ENCODE measurements at regions not wholly inside any gene's neighbourhood (a gene's known extent, or its start where the extent isn't known, plus 50 kb on each side); places are given as distances from the start of the nearest gene placed in this dataset.
"Not testable (repeated sequence)": the region's sequence is repeated elsewhere in the genome, so short reads cannot be mapped to it uniquely, and the experiment has no call there.

DNA sequence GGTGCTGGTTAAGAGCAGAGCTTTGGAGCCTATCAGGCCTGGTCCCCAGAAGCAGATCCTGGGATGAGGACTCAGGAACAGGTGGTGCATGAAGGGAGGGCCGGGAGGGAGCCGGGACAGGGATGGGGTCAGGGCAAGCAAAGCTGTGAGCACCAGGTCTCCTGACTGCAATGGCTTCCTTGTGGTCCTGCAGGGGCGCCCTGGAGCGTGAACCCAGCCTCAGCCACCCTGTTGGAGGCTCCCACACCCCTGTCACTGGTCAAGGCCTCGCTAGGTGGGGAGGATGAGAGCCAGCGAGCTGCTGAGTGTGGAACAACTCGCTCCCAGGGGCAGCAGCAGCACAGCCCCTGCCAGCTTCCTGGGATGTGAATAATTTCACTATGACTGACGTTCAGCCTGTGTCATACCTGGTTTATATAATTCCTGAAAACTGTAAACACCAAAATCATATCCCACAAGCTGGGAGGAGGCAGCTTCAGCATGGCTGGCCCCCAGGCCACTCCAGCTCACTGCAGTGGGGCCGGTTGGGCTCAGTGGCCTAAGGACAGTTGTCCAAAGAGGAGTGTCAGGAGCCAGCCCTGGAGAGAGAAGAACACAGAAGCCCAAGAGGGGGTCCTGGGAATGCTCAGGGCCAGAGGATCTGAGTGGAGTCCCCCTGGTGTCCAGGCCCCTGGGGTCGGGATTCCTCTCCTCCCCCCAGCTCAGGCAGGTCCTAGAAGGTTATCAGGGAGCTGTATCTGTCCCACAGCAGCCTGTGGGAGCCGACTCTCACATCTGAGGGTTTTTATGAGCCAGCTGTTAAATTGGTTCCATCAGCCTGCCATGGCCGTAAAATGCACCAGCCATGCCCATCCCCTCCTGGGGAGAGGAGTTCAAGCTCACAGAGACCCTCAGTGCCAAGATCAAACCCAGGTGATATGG is 272.9 kb downstream of the ADGRD1 start:
- no peak for DNase-seq (ENCODE audit: low read depth, low spot score)
- no peak overlapping the region for H3K27ac ChIP-seq

DNA sequence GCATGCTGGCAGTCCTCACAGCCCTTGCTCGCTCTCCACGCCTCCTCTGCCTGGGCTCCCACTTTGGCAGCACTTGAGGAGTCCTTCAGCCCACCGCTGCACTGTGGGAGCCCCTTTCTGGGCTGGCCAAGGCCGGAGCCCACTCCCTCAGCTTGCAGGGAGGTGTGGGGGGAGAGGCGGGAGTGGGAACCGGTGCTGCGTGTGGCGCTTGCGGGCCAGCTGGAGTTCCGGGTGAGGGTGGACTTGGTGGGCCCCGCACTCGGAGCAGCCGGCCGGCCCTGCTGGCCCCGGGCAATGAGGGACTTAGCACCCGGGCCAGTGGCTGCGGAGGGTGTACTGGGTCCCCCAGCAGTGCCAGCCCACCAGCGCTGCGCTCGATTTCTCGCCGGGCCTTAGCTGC is 273.9 kb downstream of the ADGRD1 start:
- not testable (repeated sequence) for DNase-seq (ENCODE audit: low read depth, low spot score)

DNA sequence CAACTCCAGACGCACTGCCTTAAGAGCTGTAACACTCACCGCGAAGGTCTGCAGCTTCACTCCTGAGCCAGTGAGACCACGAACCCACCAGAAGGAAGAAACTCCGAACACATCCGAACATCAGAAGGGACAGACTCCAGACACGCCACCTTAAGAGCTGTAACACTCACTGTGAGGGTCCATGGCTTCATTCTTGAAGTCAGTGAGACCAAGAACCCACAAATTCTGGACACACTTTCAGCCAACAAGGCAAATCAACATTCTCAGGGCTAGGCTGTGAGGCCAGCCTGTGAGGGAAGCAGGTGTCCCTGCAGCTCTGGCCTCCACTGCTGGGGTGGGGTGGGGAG is 275.3 kb downstream of the ADGRD1 start:
- DNase-seq (ENCODE audit: low read depth, low spot score) = not testable (repeated sequence)

More for the DNA sequence above, 273.9 kb downstream of the ADGRD1 start:
- not testable (repeated sequence) for H3K27ac ChIP-seq

DNA sequence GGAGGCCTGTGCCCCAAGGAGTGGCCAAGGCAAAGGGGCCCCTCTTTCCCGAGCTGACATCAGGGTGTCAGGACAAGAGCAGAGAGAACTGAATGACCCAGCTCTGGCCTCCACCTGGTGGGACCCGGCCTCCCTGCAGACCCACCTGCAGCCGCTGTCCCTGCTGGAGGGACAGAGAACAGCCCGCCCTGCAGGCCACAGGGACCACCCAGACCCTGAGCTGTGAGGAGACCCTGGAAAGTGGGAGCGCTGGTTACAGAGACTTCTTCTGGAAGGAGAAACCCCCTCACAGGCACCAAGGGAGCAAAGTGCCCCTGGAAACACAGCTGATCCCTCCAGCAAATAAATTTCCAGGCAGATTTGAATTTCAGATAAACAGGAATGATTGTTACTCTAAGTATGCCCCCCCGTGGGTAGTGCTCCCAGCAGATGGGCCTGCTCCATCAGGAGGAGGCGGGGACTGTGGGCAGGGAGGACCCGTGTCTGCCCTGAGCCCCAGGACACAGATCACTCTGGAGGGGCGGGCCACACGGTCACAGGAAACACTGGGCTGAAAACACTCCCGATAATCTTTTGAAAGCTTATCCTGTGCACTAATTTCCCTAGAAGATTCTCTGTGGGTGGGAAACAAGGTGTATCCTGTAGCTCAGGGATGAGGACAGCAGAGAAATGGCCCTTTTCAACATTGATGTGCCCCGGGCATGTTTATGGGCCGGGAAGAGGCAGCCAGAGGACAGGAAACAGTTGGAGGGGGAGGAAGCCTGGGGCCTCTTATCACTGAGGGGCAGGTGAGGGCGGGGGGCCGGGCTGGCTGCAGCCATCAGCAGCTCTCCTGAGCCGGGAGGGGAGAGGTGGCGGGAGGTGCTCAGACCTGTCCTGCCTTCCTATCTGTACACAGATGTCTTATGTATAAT is 276.0 kb downstream of the ADGRD1 start:
- no peak overlapping the region for H3K27ac ChIP-seq
- no peak for DNase-seq (ENCODE audit: low read depth, low spot score)

More for the DNA sequence above, 275.3 kb downstream of the ADGRD1 start:
- not testable (repeated sequence) for H3K27ac ChIP-seq

DNA sequence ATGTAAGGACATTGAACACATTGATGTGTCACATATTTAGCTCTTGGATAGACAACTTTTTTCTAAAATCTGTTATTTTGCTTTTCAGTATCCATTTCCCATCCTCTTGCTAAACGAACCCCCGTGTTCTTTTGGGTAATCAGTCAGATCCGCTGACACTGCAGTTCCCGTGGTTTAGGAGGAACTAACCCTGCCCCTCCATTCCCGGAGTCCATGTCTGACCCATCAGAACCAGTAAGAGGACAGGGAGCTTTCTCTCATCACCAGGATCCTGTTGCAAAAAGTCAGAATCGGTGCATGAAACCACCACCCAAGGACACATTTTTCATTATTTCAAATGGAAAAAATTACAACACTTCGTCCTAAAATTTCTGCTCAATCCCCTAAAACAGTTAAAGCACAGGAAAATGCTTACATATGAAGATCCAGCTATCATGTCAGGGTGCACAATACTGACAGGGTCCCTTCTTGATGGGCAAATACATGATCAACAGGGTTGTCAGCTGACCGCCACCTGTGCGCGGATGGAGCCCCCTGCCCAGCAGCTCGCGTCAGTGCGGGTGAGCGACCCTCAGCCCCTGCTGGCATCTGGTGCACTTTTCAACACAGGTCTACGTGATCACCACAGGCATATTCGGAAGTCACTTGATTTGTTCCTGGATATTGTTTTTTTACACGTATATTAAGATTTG is 276.8 kb downstream of the ADGRD1 start:
- H3K27ac ChIP-seq = no peak overlapping the region
- DNase-seq (ENCODE audit: low read depth, low spot score) = no peak

GRCh38 chr12:131231032-131231980 is 277.6 kb downstream of the ADGRD1 start:
- no peak for DNase-seq (ENCODE audit: low read depth, low spot score)
- no peak overlapping the region for H3K27ac ChIP-seq

- DNase-seq (ENCODE audit: low read depth, low spot score) = no peak
- H3K27ac ChIP-seq = no peak overlapping the region
These were observed 278.3 kb downstream of the ADGRD1 start for GRCh38 chr12:131232036-131232435.

DNA sequence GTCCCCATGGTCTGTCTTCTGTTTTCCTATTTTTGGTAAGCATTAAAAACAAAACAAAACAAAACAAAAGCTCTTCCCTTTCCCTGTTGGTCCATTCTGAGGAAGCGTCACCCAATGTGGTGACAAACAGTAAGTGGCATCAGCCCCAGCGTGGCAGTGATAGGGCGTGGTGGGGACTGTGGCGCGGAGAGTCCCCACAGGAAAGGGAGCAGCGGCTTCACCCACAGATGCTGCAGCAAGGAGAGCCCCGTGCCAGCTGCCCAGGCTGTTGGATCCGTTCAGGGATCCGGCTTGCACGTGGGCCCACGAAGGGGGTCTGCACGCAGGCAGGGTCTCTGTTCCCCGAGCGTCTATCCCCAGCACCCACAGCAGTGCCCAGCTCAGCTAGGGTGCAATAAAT is 279.2 kb downstream of the ADGRD1 start:
- H3K27ac ChIP-seq; DNase-seq (ENCODE audit: low read depth, low spot score): not testable (repeated sequence)

GRCh38 chr12:131233850-131234789 is 280.4 kb downstream of the ADGRD1 start:
- not testable (repeated sequence) for DNase-seq (ENCODE audit: low read depth, low spot score)

GRCh38 chr12:131234841-131235271 is 281.1 kb downstream of the ADGRD1 start:
- H3K27ac ChIP-seq = not testable (repeated sequence)

More at GRCh38 chr12:131233850-131234789, 280.4 kb downstream of the ADGRD1 start:
- H3K27ac ChIP-seq = not testable (repeated sequence)

DNA sequence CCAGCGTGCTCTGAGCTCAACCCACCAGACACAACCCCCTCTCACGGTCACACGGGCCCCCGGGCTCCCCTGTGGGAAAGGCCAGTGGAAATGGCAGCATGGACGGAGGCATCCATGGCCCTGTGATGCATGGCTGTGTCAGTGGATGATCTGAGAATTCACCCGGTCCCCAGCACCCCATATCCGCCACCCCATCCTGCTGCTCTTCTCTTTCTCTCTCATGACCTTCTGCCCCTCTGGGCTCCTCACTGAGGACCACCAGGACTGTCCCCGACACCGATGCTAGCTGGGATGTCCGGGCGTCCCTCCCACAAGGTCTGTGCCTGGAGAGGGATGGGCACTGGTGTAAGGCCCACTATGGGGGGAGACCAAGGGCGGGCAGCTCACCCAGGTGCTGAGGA is 282.2 kb downstream of the ADGRD1 start:
- H3K27ac ChIP-seq = no peak overlapping the region
- DNase-seq (ENCODE audit: low read depth, low spot score) = no peak

More at GRCh38 chr12:131234841-131235271, 281.1 kb downstream of the ADGRD1 start:
- not testable (repeated sequence) for DNase-seq (ENCODE audit: low read depth, low spot score)

DNA sequence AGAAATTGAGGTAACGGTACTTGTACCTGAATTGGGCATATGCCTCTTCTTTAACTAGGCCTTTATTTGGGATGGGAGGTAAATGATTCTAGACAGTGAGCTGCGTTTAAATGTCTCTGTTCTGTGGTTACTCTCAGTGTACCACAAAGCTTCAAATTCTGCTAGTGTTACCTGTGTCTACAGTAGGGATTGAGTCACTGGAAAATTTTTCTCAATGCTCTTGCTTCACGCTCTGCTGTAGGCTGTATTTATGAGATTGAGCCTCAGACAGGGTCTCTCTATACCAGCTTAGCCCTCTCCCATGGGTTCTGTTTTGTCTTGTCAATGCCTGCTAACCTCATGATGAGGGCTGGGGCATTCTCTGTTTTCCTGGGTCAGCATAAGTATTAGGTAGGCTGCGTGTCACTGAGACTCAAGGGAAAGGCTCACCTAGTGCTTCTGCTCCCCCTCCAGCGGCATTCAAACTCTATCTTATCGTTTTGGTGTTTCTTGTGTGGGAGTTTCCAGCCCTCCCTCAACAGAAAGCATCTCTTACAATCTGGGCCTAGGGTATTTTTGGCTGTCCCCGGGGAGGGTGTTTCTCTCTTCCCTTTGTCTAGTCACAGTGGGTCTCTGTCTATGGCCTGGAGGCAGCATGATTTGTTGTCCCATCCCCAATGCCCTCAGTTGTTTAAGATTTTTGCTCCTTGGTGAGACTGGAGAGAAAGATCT is 285.8 kb downstream of the ADGRD1 start:
- no peak overlapping the region for H3K27ac ChIP-seq
- no peak for DNase-seq (ENCODE audit: low read depth, low spot score)

DNA sequence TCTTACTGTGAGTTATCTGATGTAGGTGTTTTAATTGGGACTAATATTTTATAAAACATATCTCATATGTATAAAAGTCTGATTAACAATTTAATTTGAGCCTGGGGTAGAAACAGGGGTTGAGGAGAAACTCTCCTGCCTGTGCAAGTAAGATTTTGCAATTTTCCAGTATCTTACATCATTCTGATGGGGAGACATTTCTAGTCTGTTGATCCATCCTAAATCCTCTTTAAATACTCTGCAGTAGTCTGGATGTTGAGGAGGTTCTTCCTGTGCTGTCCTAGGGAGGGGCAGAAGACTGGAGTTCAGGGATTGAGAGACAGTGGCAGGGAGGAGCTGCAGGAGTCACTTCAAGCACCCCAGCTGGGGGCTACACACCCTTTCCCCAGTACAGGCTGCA is 287.8 kb downstream of the ADGRD1 start:
- H3K27ac ChIP-seq = no peak overlapping the region
- DNase-seq (ENCODE audit: low read depth, low spot score) = no peak

- H3K27ac ChIP-seq = no peak overlapping the region
- DNase-seq (ENCODE audit: low read depth, low spot score) = no peak
These were observed 289.2 kb downstream of the ADGRD1 start for GRCh38 chr12:131242741-131243496.

GRCh38 chr12:131244157-131244688 is 290.5 kb downstream of the ADGRD1 start:
- not testable (repeated sequence) for DNase-seq (ENCODE audit: low read depth, low spot score); H3K27ac ChIP-seq

- DNase-seq (ENCODE audit: low read depth, low spot score); H3K27ac ChIP-seq: not testable (repeated sequence)
These were observed 291.5 kb downstream of the ADGRD1 start for GRCh38 chr12:131245161-131245560.

All from epithelial cell of prostate (primary cell).